COR-L47 (cell line): ENCODE measurements at regions not wholly inside any gene's neighbourhood (a gene's known extent, or its start where the extent isn't known, plus 50 kb on each side); places are given as distances from the start of the nearest gene placed in this dataset.

Experiments
- DNase-seq: peaks from one replicate; lab custom pipeline; 2025; lab: John Stamatoyannopoulos, UW

GRCh38 chr2:157934684-157935377 is 58.7 kb upstream of the ACVR1 start:
- no peak for DNase-seq

- DNase-seq = no peak
Measured at GRCh38 chr2:157933160-157933920, 57.2 kb upstream of the ACVR1 start.

GRCh38 chr2:157932480-157933159 is 56.5 kb upstream of the ACVR1 start:
- peak; percentile 47 for DNase-seq

GRCh38 chr2:157931542-157931941 is 55.4 kb upstream of the ACVR1 start:
- DNase-seq = no peak

- DNase-seq = no peak
Measured at GRCh38 chr2:157930728-157931127, 54.6 kb upstream of the ACVR1 start.

- DNase-seq = no peak
Measured at GRCh38 chr2:157929871-157930667, 53.9 kb upstream of the ACVR1 start.

GRCh38 chr2:157928372-157928771 is 52.2 kb upstream of the ACVR1 start:
- no peak for DNase-seq

GRCh38 chr2:157927155-157927554 is 51.0 kb upstream of the ACVR1 start:
- DNase-seq = no peak
